Fibroblast of lung (primary cell): ENCODE measurements at regions not wholly inside any gene's neighbourhood (a gene's known extent, or its start where the extent isn't known, plus 50 kb on each side); places are given as distances from the start of the nearest gene placed in this dataset.

ENCODE experiments used
- CTCF ChIP-seq, 2 donors: IDR thresholded peaks in 1 of 2; conservative IDR thresholded peaks in 1 of 2; 1 replicate in 1 of 2; 2 replicates in 1 of 2; pipeline ENCODE4 v1.5.1; 2011 to 2012; ENCODE audit warnings: low read length in 2 of 2, control low read depth in 1 of 2, inconsistent platforms in 1 of 2, low read depth in 1 of 2, mild to moderate bottlenecking in 1 of 2
- EZH2 ChIP-seq: IDR thresholded peaks from 2 replicates; pipeline ENCODE4 v1.5.1; 2012; ENCODE audit warnings: low read length, control low read depth, mild to moderate bottlenecking; ENCODE audit errors: missing control alignments

DNA sequence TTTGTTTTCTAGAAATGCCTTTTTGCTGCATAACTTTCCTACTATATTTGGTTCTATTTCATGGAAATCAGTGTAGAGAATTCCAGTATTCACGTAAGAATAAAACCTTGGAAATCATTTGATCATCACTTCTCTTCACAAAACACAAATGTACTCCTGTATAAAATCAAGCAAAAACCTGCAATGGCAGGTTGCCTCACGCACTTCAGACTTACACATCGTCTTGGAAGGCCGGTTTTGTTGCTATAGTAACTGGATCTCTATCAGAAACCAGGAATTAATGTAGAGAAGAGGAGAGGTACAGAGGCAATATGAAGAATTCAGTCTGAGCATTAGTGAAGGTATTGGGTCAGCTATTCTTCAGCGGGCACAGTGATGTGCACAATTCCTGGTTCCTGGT is 370.7 kb upstream of the CYRIA start:
- TF ChIP-seq CTCF (conservative IDR thresholded peaks at IDR 0.05 in 1 of 2, IDR thresholded peaks at IDR 0.05 in 1 of 2; ENCODE audit: low read depth in 1 of 2, low read length in 2 of 2) (no peak), EZH2 (no peak)
